ENCODE measurements at regions not wholly inside any gene's neighbourhood (a gene's known extent, or its start where the extent isn't known, plus 50 kb on each side); places are given as distances from the start of the nearest gene placed in this dataset.
"Not testable (repeated sequence)": the region's sequence is repeated elsewhere in the genome, so short reads cannot be mapped to it uniquely, and the experiment has no call there.

GRCh38 chr10:4274671-4275070 lies 489.7 kb upstream of the KLF6 start:
- not testable (repeated sequence) for TF ChIP-seq CTCF (IDR thresholded peaks at IDR 0.05; ENCODE audit: low read depth, low read length, poor library complexity, severe bottlenecking); EZH2phosphoT487 (IDR thresholded peaks at IDR 0.05; ENCODE audit: borderline replicate concordance, low read length)
